H9 (cell line): ENCODE measurements at regions not wholly inside any gene's neighbourhood (a gene's known extent, or its start where the extent isn't known, plus 50 kb on each side); places are given as distances from the start of the nearest gene placed in this dataset.

Experiments
- DNase-seq: peaks from one replicate; pipeline ENCODE4 v3.0.0-alpha.2; 2017
- H2AFZ ChIP-seq: one replicate; pipeline ENCODE4 v1.6.1; 2013; ENCODE audit warnings: mild to moderate bottlenecking, low read length, control low read depth, moderate library complexity
- H2AK5ac ChIP-seq: 2 replicates; pipeline ENCODE4 v1.6.1; 2013; ENCODE audit warnings: low read length, control low read depth, mixed read lengths; ENCODE audit not compliant: insufficient read length
- H2BK120ac ChIP-seq: one replicate; pipeline ENCODE4 v1.6.1; 2013; ENCODE audit warnings: low read depth, mild to moderate bottlenecking, low read length, control low read depth, inconsistent platforms; ENCODE audit not compliant: poor library complexity, severe bottlenecking
- H2BK12ac ChIP-seq: 2 replicates; pipeline ENCODE4 v1.6.1; 2013; ENCODE audit warnings: low read length, control low read depth, mixed read lengths, low read depth; ENCODE audit not compliant: insufficient read length
- H2BK15ac ChIP-seq: 2 replicates; pipeline ENCODE4 v1.6.1; 2013; ENCODE audit warnings: low read depth, low read length, control low read depth
- H2BK20ac ChIP-seq: one replicate; pipeline ENCODE4 v1.6.1; 2013; ENCODE audit warnings: low read depth, mild to moderate bottlenecking, low read length, control low read depth, inconsistent platforms; ENCODE audit not compliant: poor library complexity, severe bottlenecking
- H2BK5ac ChIP-seq: 2 replicates; pipeline ENCODE4 v1.6.1; 2013; ENCODE audit warnings: low read length, control low read depth, mixed read lengths; ENCODE audit not compliant: insufficient read length
- H3K14ac ChIP-seq: 2 replicates; pipeline ENCODE4 v1.6.1; 2013; ENCODE audit warnings: low read length, control low read depth; ENCODE audit not compliant: insufficient read depth
- H3K18ac ChIP-seq: 2 replicates; pipeline ENCODE4 v1.6.1; 2013; ENCODE audit warnings: low read depth, mild to moderate bottlenecking, mixed read lengths, low read length, control low read depth; ENCODE audit not compliant: insufficient read length
- H3K23ac ChIP-seq: 2 replicates; pipeline ENCODE4 v1.6.1; 2013; ENCODE audit warnings: low read length, control low read depth, mixed read lengths, low read depth; ENCODE audit not compliant: insufficient read length
- H3K23me2 ChIP-seq: 2 replicates; pipeline ENCODE4 v1.6.1; 2013; ENCODE audit warnings: low read depth, mild to moderate bottlenecking, mixed read lengths, low read length, control low read depth; ENCODE audit not compliant: insufficient read length, poor library complexity, severe bottlenecking
- H3K27ac ChIP-seq: 2 replicates; pipeline ENCODE4 v1.5.1; 2013; ENCODE audit warnings: low read length, control low read depth, mixed read lengths, low read depth; ENCODE audit not compliant: insufficient read length
- H3K27me3 ChIP-seq: 2 replicates; pipeline ENCODE4 v1.6.1; 2013; ENCODE audit warnings: low read length, control low read depth, inconsistent platforms; ENCODE audit not compliant: insufficient read depth
- H3K4ac ChIP-seq: 2 replicates; pipeline ENCODE4 v1.6.1; 2013; ENCODE audit warnings: low read depth, mild to moderate bottlenecking, control low read depth, inconsistent platforms, low read length, moderate library complexity
- H3K4me1 ChIP-seq: 2 replicates; pipeline ENCODE4 v1.6.1; 2013; ENCODE audit warnings: low read length, control low read depth, inconsistent platforms; ENCODE audit not compliant: insufficient read depth
- H3K4me2 ChIP-seq: 2 replicates; pipeline ENCODE4 v1.6.1; 2013; ENCODE audit warnings: low read length, control low read depth, mixed read lengths; ENCODE audit not compliant: insufficient read length, insufficient read depth
- H3K56ac ChIP-seq: 2 replicates; pipeline ENCODE4 v1.6.1; 2013; ENCODE audit warnings: low read depth, mild to moderate bottlenecking, mixed read lengths, low read length, control low read depth; ENCODE audit not compliant: insufficient read length
- H3K79me1 ChIP-seq: 2 replicates; pipeline ENCODE4 v1.6.1; 2013; ENCODE audit warnings: low read depth, mild to moderate bottlenecking, moderate library complexity, low read length, control low read depth, inconsistent platforms; ENCODE audit not compliant: insufficient read depth, poor library complexity, severe bottlenecking
- H3K79me2 ChIP-seq: 2 replicates; pipeline ENCODE4 v1.6.1; 2013; ENCODE audit warnings: low read length, control low read depth, inconsistent platforms; ENCODE audit not compliant: insufficient read depth
- H3K9ac ChIP-seq: 2 replicates; pipeline ENCODE4 v1.6.1; 2013; ENCODE audit warnings: low read length, control low read depth, mixed read lengths; ENCODE audit not compliant: insufficient read length; ENCODE audit errors: extremely low read depth
- H3K9me3 ChIP-seq: one replicate; pipeline ENCODE4 v1.6.1; 2013; ENCODE audit warnings: low read depth, low read length, inconsistent platforms; ENCODE audit not compliant: control insufficient read depth
- H3T11ph ChIP-seq: one replicate; pipeline ENCODE4 v1.6.1; 2013; ENCODE audit warnings: mild to moderate bottlenecking, low read length, control low read depth, inconsistent platforms
- H4K20me1 ChIP-seq: one replicate; pipeline ENCODE4 v1.6.1; 2013; ENCODE audit not compliant: control insufficient read depth, insufficient read length, insufficient read depth
- H4K5ac ChIP-seq: 2 replicates; pipeline ENCODE4 v1.6.1; 2013; ENCODE audit warnings: low read depth, mild to moderate bottlenecking, mixed read lengths, low read length, control low read depth; ENCODE audit not compliant: insufficient read length
- H4K8ac ChIP-seq: replicated peaks from 2 replicates; pipeline ENCODE4 v1.6.1; 2013; ENCODE audit warnings: low read length, control low read depth, mixed read lengths, low read depth; ENCODE audit not compliant: insufficient read length
- H4K91ac ChIP-seq: 2 replicates; pipeline ENCODE4 v1.6.1; 2013; ENCODE audit warnings: low read depth, mild to moderate bottlenecking, moderate library complexity, mixed read lengths, low read length, control low read depth; ENCODE audit not compliant: insufficient read length
- H3K27ac Mint-ChIP-seq, 3 experiments: 2 replicates in 2 of 3; 3 replicates in 1 of 3; pipeline ENCODE4 v1.8.0; 2020 to 2021; ENCODE audit warnings: mixed read lengths in 3 of 3, mild to moderate bottlenecking in 1 of 3, moderate library complexity in 1 of 3
- H3K27me3 Mint-ChIP-seq: 2 replicates; pipeline ENCODE4 v1.8.0; 2021; ENCODE audit warnings: low read depth, mild to moderate bottlenecking, moderate library complexity, mixed read lengths
- H3K36me3 Mint-ChIP-seq, 3 experiments: 2 replicates in 2 of 3; 3 replicates in 1 of 3; pipeline ENCODE4 v1.8.0; 2020 to 2021; ENCODE audit warnings: low read depth in 3 of 3, mixed read lengths in 3 of 3; ENCODE audit not compliant: insufficient read depth in 1 of 3
- H3K4me1 Mint-ChIP-seq, 2 experiments: 2 replicates each; pipeline ENCODE4 v1.8.0; 2020; ENCODE audit warnings: mixed read lengths in 2 of 2
- H3K4me3 Mint-ChIP-seq, 2 experiments: 2 replicates in 1 of 2; 3 replicates in 1 of 2; pipeline ENCODE4 v1.8.0; 2020 to 2021; ENCODE audit warnings: mild to moderate bottlenecking in 2 of 2, mixed read lengths in 2 of 2, moderate library complexity in 1 of 2
- H3K9me3 Mint-ChIP-seq, 2 experiments: 2 replicates in 1 of 2; 3 replicates in 1 of 2; pipeline ENCODE4 v1.8.0; 2020; ENCODE audit warnings: mild to moderate bottlenecking in 2 of 2, mixed read lengths in 2 of 2, moderate library complexity in 1 of 2
- CTCF ChIP-seq: fragments of 200-600 bp; sonication (generic); conservative IDR thresholded peaks from 3 replicates; pipeline ENCODE4 v1.8.0; 2021; ENCODE audit warnings: antibody characterized with exemption, mild to moderate bottlenecking
- WGBS: extraction: QIAGEN DNeasy Blood & Tissue Kit; methylation state at CpG from one replicate; pipeline ENCODE4 v1.1.7; 2013; ENCODE audit warnings: missing lambda C conversion rate, low lambda C conversion rate, mixed read lengths; ENCODE audit not compliant: insufficient read length; ENCODE audit errors: extremely low coverage; 5-methylcytosine and 5-hydroxymethylcytosine counted together

DNA sequence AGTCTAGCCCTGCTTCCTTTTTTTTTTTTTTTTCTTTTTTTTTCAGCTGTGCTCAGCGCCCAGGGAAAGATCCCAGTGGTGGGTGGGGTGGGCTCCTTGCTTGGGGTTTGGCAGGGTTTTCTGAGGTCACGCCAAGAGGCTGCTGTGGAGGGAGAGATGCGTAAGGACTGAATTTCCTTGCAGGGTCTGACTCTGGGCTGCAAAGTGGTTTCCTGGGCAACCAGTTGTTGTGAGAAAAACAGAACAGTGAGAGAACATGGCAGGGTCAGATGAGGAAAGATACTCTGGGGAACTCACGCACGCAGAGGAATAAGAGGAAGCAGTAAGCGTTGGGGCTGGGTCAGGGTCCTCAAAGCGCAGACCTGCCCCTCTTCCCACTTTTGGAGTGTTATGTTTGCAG is 119.5 kb downstream of the IRF8 start:
- H3K9ac ChIP-seq = no peak overlapping the region
- Mint-ChIP-seq H3K4me1 (no peaks in the 10 kb centered on the region), H3K27ac (no peak overlapping the region), H3K9me3 (peaks cover 21 to 26% of the 10 kb centered on the region in 2 experiments), H3K4me3 (no peak overlapping the region), H3K36me3 (peaks cover 3 to 10% (median 4%) of the 10 kb centered on the region in 3 experiments; a peak in 6 of 7 replicates), H3K27me3 (peaks cover 50% of the 10 kb centered on the region)
- DNase-seq = no peak
- H3K14ac ChIP-seq = no peak overlapping the region
- H3K4me2 ChIP-seq = no peak overlapping the region
- no peaks in the 10 kb centered on the region for H3K79me2 ChIP-seq
- no peak overlapping the region for H3K4ac ChIP-seq
- H4K8ac ChIP-seq = no peak overlapping the region
- no peak overlapping the region for H2AK5ac ChIP-seq
- H3K23me2 ChIP-seq = no peaks in the 10 kb centered on the region
- H2BK120ac ChIP-seq = no peak overlapping the region
- no peaks in the 10 kb centered on the region for H3K9me3 ChIP-seq
- H2BK5ac ChIP-seq = no peak overlapping the region
- H4K20me1 ChIP-seq = no peaks in the 10 kb centered on the region
- no peak overlapping the region for H3K56ac ChIP-seq
- no peak overlapping the region for H3K23ac ChIP-seq
- no peaks in the 10 kb centered on the region for H3K79me1 ChIP-seq
- no peak overlapping the region for H2BK12ac ChIP-seq
- TF ChIP-seq CTCF = no peak
- no peaks in the 10 kb centered on the region for H3K27me3 ChIP-seq
- no peak overlapping the region for H3K27ac ChIP-seq
- H3K18ac ChIP-seq = no peak overlapping the region
- no peak overlapping the region for H4K5ac ChIP-seq
- H2BK15ac ChIP-seq = no peak overlapping the region
- no CpG with 5 or more reads among the region's 7 CpGs for WGBS
- H3T11ph ChIP-seq = no peak overlapping the region
- no peaks in the 10 kb centered on the region for H3K4me1 ChIP-seq
- no peak overlapping the region for H2BK20ac ChIP-seq
- H4K91ac ChIP-seq = no peak overlapping the region
- no peak overlapping the region for H2AFZ ChIP-seq
